ENCODE measurements at regions not wholly inside any gene's neighbourhood (a gene's known extent, or its start where the extent isn't known, plus 50 kb on each side); places are given as distances from the start of the nearest gene placed in this dataset.
"Not testable (repeated sequence)": the region's sequence is repeated elsewhere in the genome, so short reads cannot be mapped to it uniquely, and the experiment has no call there.

- DNase-seq, H3K9me3 Mint-ChIP-seq, H3K27ac Mint-ChIP-seq, H3K27me3 Mint-ChIP-seq, H3K4me3 Mint-ChIP-seq, H3K4me1 Mint-ChIP-seq, H3K36me3 Mint-ChIP-seq: not testable (repeated sequence)
Measured at GRCh38 chr5:92691955-92692354, 889.1 kb downstream of the NR2F1-AS1 start.

GRCh38 chr5:92687821-92688722, 892.9 kb downstream of the NR2F1-AS1 start:
- DNase-seq, result no peak
- no peaks in the 10 kb centered on the region for H3K36me3 Mint-ChIP-seq
- H3K9me3 Mint-ChIP-seq, result peaks cover 4% of the 10 kb centered on the region
- H3K27me3 Mint-ChIP-seq, result no peaks in the 10 kb centered on the region
- H3K27ac Mint-ChIP-seq, result no peak overlapping the region
- H3K4me1 Mint-ChIP-seq, result no peaks in the 10 kb centered on the region
- H3K4me3 Mint-ChIP-seq, result no peak overlapping the region

- DNase-seq, result no peak
Measured at GRCh38 chr5:92678640-92679039, 902.4 kb downstream of the NR2F1-AS1 start.

GRCh38 chr5:92676215-92677165, 904.5 kb downstream of the NR2F1-AS1 start:
- Mint-ChIP-seq H3K27me3 (no peaks in the 10 kb centered on the region), H3K4me1 (no peaks in the 10 kb centered on the region), H3K36me3 (no peaks in the 10 kb centered on the region), H3K9me3 (peaks cover 1% of the 10 kb centered on the region), H3K27ac (no peak overlapping the region), H3K4me3 (no peak overlapping the region)
- no peak for DNase-seq

More at GRCh38 chr5:92678640-92679039, 902.4 kb downstream of the NR2F1-AS1 start:
- H3K9me3 Mint-ChIP-seq, result peaks cover 1% of the 10 kb centered on the region
- H3K36me3 Mint-ChIP-seq, result no peaks in the 10 kb centered on the region
- H3K4me3 Mint-ChIP-seq, result no peak overlapping the region
- H3K27me3 Mint-ChIP-seq, result no peaks in the 10 kb centered on the region
- H3K4me1 Mint-ChIP-seq, result no peaks in the 10 kb centered on the region
- H3K27ac Mint-ChIP-seq, result no peak overlapping the region

- no peaks in the 10 kb centered on the region for H3K4me1 Mint-ChIP-seq
- no peak for DNase-seq
- H3K27me3 Mint-ChIP-seq, result no peaks in the 10 kb centered on the region
- H3K36me3 Mint-ChIP-seq, result no peaks in the 10 kb centered on the region
- H3K4me3 Mint-ChIP-seq, result no peak overlapping the region
- H3K9me3 Mint-ChIP-seq, result peaks cover 2% of the 10 kb centered on the region
- H3K27ac Mint-ChIP-seq, result no peak overlapping the region
Measured at GRCh38 chr5:92674321-92674720, 906.7 kb downstream of the NR2F1-AS1 start.

- H3K4me3 Mint-ChIP-seq, result no peak overlapping the region
- H3K27me3 Mint-ChIP-seq, result no peaks in the 10 kb centered on the region
- no peaks in the 10 kb centered on the region for H3K4me1 Mint-ChIP-seq
- no peak for DNase-seq
- H3K36me3 Mint-ChIP-seq, result no peaks in the 10 kb centered on the region
- H3K27ac Mint-ChIP-seq, result no peak overlapping the region
- peaks cover 3% of the 10 kb centered on the region for H3K9me3 Mint-ChIP-seq
Measured at GRCh38 chr5:92665506-92665905, 915.5 kb downstream of the NR2F1-AS1 start.

GRCh38 chr5:92662741-92663140, 918.3 kb downstream of the NR2F1-AS1 start:
- no peaks in the 10 kb centered on the region for H3K4me1 Mint-ChIP-seq
- H3K36me3 Mint-ChIP-seq, result no peaks in the 10 kb centered on the region
- H3K27ac Mint-ChIP-seq, result no peak overlapping the region
- no peaks in the 10 kb centered on the region for H3K9me3 Mint-ChIP-seq
- no peaks in the 10 kb centered on the region for H3K27me3 Mint-ChIP-seq
- H3K4me3 Mint-ChIP-seq, result no peak overlapping the region
- no peak for DNase-seq

GRCh38 chr5:92659246-92659645, 921.8 kb downstream of the NR2F1-AS1 start:
- no peak overlapping the region for H3K27ac Mint-ChIP-seq
- H3K27me3 Mint-ChIP-seq, result no peaks in the 10 kb centered on the region
- no peaks in the 10 kb centered on the region for H3K36me3 Mint-ChIP-seq
- no peak overlapping the region for H3K4me3 Mint-ChIP-seq
- DNase-seq, result no peak
- H3K4me1 Mint-ChIP-seq, result no peaks in the 10 kb centered on the region
- no peaks in the 10 kb centered on the region for H3K9me3 Mint-ChIP-seq

- H3K9me3 Mint-ChIP-seq, H3K4me1 Mint-ChIP-seq, DNase-seq, H3K27me3 Mint-ChIP-seq, H3K4me3 Mint-ChIP-seq, H3K36me3 Mint-ChIP-seq, H3K27ac Mint-ChIP-seq: not testable (repeated sequence)
Measured at GRCh38 chr5:92654601-92655000, 926.4 kb downstream of the NR2F1-AS1 start.

GRCh38 chr5:92653730-92654461, 927.1 kb downstream of the NR2F1-AS1 start:
- DNase-seq, result no peak
- Mint-ChIP-seq H3K27ac (no peak overlapping the region), H3K9me3 (no peaks in the 10 kb centered on the region), H3K4me1 (no peaks in the 10 kb centered on the region), H3K4me3 (no peak overlapping the region), H3K36me3 (no peaks in the 10 kb centered on the region), H3K27me3 (no peaks in the 10 kb centered on the region)

GRCh38 chr5:92652756-92653155, 928.3 kb downstream of the NR2F1-AS1 start:
- Mint-ChIP-seq H3K9me3 (no peaks in the 10 kb centered on the region), H3K4me3 (no peak overlapping the region), H3K4me1 (no peaks in the 10 kb centered on the region)

GRCh38 chr5:92644266-92644886, 936.6 kb downstream of the NR2F1-AS1 start:
- no peak overlapping the region for H3K4me3 Mint-ChIP-seq
- H3K9me3 Mint-ChIP-seq, result peaks cover 2% of the 10 kb centered on the region
- H3K36me3 Mint-ChIP-seq, result no peaks in the 10 kb centered on the region
- H3K27me3 Mint-ChIP-seq, result no peaks in the 10 kb centered on the region
- no peak for DNase-seq
- H3K27ac Mint-ChIP-seq, result no peak overlapping the region
- no peaks in the 10 kb centered on the region for H3K4me1 Mint-ChIP-seq

More at GRCh38 chr5:92652756-92653155, 928.3 kb downstream of the NR2F1-AS1 start:
- no peak for DNase-seq
- Mint-ChIP-seq H3K36me3 (no peaks in the 10 kb centered on the region), H3K27me3 (no peaks in the 10 kb centered on the region), H3K27ac (no peak overlapping the region)

GRCh38 chr5:92641031-92641962, 939.7 kb downstream of the NR2F1-AS1 start:
- DNase-seq, result no peak
- Mint-ChIP-seq H3K4me3 (no peak overlapping the region), H3K27me3 (no peaks in the 10 kb centered on the region), H3K27ac (no peak overlapping the region), H3K9me3 (peaks cover 2% of the 10 kb centered on the region), H3K36me3 (no peaks in the 10 kb centered on the region), H3K4me1 (no peaks in the 10 kb centered on the region)

Data from activated naive CD8-positive, alpha-beta T cell treated with anti-CD3 and anti-CD28 coated beads for 36 hours (primary cell).